ENCODE measurements at regions not wholly inside any gene's neighbourhood (a gene's known extent, or its start where the extent isn't known, plus 50 kb on each side); places are given as distances from the start of the nearest gene placed in this dataset.
"Not testable (repeated sequence)": the region's sequence is repeated elsewhere in the genome, so short reads cannot be mapped to it uniquely, and the experiment has no call there.

DNA sequence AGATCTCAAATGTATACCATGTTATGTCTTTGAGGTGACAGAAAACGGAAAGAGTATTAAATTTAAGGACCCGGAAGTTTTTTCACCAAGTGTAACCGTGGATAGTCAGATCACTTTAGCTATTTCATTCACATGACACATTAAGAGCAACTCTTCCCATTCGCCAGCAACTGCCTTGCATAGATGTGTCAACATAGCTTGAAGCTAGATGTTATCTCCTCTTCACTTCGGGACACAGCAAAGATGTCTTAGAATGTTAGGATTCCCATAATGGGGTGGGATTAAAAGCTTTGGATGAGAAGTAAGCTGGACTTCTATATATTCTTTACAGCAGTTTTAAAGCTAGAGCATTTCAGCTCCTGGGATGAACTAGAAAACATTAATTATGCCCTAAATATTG, 1135.9 kb upstream of the PCDH20 start:
- no peak for DNase-seq (ENCODE audit: low read depth, low spot score)
- H3K4me3 ChIP-seq (ENCODE audit: low read length), result no peak overlapping the region

DNA sequence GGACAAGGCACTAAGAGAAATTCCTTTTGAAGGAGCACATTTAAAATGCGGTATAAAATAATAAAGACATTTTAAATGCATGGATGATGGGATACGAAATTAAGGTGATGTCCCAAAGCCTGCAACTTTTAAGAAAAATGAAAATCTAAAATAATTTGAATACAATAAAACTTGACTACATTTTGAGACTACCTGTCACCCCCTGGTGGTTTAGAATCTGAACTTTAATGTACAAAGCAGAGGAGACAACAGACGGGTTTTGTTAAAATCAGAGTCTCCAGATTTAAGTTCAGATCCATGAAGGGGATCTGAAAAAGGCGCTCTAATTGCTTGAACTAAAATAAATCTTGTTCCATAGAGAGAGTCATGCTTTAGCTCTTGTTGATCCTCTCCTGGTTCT, 1129.3 kb upstream of the PCDH20 start:
- peak; percentile 8 for DNase-seq (ENCODE audit: low read depth, low spot score)

DNA sequence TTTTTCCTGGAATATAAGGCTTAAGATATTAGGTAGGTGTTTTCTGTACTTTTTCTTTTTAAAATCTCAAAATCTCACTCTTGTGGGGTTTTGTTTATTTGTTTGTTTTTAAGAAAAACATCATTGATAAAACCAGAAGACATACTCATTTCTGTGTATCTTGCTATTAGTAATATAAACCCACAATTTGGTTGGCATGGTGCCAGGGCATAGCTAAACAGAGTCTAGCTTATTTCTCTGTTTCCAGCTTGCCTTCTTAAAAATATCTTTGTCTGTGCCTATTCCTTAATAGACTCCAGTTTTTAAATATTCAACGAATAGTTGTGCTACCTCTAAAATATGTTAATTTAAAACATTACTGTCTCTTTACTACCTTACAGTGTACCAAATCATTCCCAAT, 1121.9 kb upstream of the PCDH20 start:
- DNase-seq (ENCODE audit: low read depth, low spot score), result no peak
- H3K4me3 ChIP-seq (ENCODE audit: low read length), result no peak overlapping the region

More for the DNA sequence above, 1129.3 kb upstream of the PCDH20 start:
- H3K4me3 ChIP-seq (ENCODE audit: low read length), result no peak overlapping the region

DNA sequence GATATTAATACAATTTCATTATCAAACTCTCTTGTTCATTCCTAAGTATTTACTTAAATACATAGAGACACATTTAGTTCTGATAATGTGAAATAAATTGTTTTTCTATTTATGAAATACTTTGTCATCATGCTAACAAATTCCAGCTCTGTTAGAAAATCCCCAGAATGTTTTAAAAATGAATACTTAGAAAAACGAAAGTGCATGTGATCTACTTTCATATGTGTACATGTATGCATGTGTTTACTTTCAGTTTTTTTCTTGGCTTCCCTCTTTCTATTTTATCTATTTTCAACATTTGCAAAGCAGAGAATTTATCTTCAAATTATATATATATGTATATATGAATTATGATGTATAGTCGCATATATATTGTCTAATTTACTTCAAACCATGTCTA, 1110.0 kb upstream of the PCDH20 start:
- no peak overlapping the region for H3K4me3 ChIP-seq (ENCODE audit: low read length)
- DNase-seq (ENCODE audit: low read depth, low spot score), result no peak

DNA sequence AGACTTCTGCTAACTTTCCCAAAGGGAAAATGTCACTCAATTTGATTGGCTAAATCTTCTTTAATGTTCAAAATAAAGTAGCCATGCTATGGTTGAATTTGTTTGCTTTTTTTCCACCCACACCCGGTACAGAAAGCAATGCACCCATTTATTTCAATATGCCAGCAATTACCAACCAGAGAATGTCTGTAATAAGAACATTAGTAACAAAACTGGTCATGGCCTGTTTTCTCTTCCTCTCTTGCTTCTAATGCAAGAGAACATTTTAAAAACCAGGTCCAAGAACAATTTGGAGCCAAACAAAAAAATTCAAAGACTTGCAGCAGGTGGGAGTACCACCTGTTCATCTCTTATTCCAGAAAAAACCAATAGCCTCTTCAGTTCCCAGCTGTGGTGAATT, 1108.8 kb upstream of the PCDH20 start:
- no peak for DNase-seq (ENCODE audit: low read depth, low spot score)
- no peak overlapping the region for H3K4me3 ChIP-seq (ENCODE audit: low read length)

DNA sequence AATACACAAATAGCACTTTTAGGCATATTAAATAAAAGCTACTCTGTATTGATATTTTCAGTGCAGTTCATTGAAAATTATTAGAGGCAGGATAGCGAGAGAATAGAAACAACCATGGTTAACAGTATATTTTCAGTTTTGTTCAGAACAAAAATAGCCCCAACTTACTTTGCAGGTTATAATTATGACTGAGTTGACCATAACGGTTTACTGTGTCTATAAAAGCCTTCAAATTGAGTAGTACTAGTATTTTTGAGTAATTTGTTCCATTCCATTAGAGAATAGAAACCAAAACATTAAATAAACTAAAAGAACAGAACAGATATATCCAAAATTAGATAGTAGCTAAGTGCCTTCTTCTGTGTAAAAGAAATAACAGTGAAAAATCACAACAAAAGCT, 1108.4 kb upstream of the PCDH20 start:
- no peak overlapping the region for H3K4me3 ChIP-seq (ENCODE audit: low read length)
- no peak for DNase-seq (ENCODE audit: low read depth, low spot score)

DNA sequence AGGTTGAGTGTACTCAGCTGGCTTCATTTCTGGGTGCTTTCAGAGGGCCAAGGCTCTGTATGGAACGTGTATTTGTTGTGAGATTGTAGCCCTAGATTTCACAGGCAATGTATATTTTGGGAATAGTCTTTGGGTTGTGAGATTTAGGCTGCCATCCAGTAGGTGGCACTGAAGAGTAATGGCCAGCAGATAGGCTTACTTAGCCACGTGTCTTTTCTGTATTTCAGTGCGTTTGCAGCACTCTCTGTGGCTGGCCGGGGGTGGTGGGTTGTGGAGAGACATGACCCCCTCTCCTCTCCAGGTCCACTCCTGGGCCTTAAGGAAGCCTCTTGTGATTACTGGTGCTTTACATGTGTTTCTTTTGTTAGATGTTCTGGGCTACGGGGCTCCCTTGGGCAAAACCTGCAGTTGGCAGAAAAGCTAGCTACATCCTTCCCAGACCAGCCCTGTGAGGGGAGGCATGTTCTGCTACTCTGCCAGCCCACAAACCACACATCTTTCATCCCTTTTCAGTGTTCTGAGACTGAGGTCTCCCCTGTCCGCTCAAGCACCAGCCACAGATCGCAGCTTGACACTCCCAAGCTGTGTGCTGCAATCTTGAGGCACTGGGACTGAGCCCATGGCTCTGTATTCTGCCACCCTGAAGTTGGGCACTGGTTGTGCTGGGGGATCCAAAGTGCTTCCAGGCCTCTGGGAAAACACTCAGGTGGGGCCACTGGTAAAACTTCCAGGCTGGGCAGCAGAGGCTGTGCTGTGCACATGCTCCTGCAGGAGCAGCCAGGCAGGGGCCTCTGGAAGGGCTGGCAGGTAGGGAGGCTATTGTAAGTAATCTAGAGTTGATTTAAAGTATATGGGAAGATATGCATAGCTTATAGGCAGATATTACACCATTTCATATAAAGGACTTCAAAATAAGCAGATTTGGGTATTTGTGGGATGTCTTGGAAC, 1096.8 kb upstream of the PCDH20 start:
- DNase-seq (ENCODE audit: low read depth, low spot score), result peak; percentile 56
- H3K4me3 ChIP-seq (ENCODE audit: low read length), result peak overlapping the region; percentile 10

DNA sequence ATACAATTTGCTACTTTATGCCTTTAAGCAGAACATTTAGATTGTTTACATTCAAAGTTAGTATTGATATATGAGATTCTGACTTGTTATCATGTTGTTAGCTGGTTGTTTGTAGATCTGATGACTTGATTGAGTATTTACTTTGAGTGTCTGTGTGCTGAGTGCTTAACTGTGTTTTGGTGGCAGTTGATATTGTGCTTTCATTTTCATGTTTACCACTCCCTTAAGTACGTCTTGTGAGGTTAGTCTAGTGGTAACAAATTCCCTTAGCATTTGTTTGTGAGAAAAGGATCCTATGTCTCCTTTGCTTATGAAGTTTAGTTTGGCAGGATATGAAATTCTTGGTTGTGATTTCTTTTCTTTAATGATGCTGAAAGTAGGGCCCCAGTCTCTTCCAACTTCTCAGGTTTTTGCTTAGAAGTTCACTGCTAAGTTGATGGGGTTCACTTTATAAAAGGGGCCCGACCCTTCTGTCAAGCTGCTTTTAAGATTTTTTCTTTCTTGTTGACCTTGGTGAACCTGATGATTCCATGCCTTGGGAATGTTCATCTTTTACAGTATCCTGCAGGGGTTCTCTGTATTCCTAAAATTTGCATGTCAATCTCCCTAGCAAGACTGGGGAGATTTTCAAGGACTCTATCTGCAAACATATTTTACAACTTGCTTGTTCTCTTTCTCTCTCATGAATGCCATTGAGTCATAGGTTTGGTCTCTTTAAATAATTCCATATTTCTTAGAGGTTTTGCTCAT, 1095.4 kb upstream of the PCDH20 start:
- DNase-seq (ENCODE audit: low read depth, low spot score), result no peak
- no peak overlapping the region for H3K4me3 ChIP-seq (ENCODE audit: low read length)

DNA sequence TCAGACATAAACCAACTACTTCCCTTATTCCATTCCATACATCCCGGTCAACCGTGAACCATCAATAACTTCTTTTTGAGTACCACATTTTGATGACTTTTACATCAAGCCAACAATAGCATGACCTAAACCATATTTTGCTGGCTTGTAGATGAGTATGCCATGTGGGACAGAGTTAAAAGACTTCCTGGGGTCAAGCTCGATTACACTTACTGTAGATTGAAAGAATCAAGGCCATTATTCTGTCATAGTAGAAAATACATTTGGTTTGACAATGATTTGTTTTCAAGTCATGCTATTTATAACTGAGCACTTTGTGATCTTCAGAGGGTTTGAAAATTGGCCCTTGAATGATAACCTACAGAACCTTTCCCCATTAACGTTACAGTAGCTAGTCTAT, 1086.9 kb upstream of the PCDH20 start:
- no peak for DNase-seq (ENCODE audit: low read depth, low spot score)
- no peak overlapping the region for H3K4me3 ChIP-seq (ENCODE audit: low read length)

DNA sequence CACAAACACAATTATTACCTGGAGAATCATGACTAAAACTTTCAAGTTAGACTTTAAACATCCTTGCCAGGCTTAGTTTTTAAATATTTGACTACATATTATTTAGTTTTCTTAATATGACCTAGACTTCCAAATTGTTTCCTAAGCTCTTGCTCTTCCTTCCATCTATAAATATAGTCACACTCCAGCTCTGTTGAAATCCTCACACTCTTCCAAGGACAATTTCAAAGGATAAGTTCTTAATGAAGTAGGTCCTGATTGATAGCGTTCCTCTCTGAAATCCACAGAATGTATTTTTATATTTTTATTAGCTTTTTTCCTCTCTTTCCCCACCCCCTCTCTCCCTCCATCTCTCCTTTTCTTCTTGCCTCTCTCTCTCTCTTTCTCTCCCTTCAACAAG, 1074.1 kb upstream of the PCDH20 start:
- no peak for DNase-seq (ENCODE audit: low read depth, low spot score)
- no peak overlapping the region for H3K4me3 ChIP-seq (ENCODE audit: low read length)

DNA sequence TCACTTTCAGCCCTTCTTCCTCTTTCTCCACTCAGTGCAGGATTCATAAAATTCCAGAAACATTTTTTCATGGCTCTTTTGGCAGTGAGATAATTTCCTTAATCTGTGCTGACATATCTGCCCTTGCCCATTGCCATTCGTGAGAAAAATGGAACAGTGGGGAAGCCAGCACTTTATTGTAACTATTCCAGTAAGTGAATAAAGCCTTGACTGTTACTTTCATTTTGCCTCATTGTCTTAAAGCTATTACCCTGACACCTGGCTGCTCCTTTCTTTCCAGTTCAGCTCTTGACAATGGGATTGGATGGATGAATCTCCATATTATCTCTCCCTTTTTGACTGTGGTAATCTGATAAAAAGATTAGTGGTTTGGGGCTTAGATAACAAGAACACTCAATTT, 1068.1 kb upstream of the PCDH20 start:
- no peak overlapping the region for H3K4me3 ChIP-seq (ENCODE audit: low read length)
- DNase-seq (ENCODE audit: low read depth, low spot score), result no peak

DNA sequence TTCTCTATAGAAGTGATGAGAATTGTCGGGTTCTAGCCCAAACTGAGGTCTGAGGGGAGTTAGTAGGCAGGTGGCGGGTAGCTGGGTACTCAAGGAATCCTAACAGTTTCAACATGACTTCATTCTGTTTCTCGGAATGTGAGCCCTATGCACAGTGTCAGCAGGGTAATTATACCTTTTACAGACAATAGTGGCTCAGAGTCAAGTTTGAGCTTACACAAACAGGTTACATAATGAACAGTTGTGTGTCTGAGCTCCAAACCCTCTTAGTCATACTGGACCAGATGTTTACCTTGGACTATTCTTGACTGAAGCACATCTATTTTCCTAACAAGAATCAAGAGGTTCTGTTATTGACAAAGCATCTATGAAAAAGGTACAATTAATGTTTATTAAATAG, 1066.7 kb upstream of the PCDH20 start:
- DNase-seq (ENCODE audit: low read depth, low spot score), result no peak

DNA sequence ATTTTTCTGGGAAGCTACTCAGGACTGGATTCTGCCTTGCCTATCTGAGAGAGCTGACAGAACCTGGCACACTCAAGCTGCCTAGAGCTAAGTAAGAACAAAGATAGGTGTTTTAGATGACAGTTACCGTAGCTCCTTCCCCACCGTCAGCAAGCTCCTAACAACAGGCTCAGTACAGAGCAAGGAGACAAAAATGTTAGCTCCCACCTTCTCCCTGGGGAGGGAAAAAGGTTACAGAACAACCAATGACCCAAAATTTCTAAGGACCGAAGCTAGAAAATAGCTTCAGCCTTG, 1058.2 kb upstream of the PCDH20 start:
- H3K4me3 ChIP-seq (ENCODE audit: low read length), result no peak overlapping the region
- no peak for DNase-seq (ENCODE audit: low read depth, low spot score)

More for the DNA sequence above, 1066.7 kb upstream of the PCDH20 start:
- H3K4me3 ChIP-seq (ENCODE audit: low read length), result no peak overlapping the region

DNA sequence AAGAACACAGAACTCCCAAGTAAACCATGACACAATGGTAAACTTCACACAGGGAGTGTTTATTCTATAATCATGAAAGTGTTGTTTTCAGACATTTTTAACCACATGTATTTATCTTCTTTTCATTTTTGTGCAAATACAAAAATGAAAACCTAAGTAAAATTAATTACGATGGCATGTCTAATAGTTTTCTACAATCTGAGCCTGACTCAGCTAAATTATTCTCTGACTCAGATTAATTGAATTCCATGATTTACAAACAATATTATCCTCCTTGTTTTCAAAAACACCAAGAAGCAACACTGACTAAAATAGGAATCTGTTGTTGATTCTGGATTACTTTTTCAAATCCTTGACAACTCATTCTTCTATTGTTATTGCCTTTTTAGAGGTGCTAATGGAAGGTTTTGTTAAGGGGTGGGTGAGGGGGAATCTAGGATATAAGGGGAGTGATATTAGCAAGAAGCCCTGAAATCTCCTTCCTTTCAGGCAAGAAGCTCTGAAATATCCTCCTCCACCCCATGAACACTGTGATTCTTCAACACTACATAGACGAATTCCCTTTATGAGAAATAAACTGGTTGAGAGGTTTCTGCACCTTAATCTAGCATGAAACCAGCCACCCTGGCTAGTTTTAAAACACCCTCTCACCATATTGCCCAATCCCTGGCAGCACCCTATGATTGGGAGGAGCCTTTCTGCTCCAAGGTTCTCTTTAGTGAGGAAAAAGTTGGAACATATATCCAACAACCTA, 1057.7 kb upstream of the PCDH20 start:
- DNase-seq (ENCODE audit: low read depth, low spot score), result no peak
- no peak overlapping the region for H3K4me3 ChIP-seq (ENCODE audit: low read length)

DNA sequence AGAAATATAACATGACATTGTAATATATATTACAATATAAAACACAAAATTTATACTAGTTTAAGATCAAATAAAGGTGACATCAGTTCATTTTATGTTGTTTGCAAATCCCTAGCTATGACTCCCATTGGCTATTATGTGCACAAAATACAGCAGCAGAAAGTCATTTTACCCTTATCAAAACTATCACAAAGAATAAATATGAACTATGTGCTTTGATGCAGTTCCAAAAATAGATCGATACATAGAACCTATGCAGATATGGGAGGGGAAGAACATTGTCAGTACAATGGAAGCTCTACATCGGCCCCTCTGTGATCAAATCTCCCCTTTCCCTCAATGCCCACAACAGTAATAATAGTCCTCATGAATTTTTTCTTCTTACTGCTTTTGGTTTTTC, 1038.1 kb upstream of the PCDH20 start:
- H3K4me3 ChIP-seq (ENCODE audit: low read length), result no peak overlapping the region
- no peak for DNase-seq (ENCODE audit: low read depth, low spot score)

DNA sequence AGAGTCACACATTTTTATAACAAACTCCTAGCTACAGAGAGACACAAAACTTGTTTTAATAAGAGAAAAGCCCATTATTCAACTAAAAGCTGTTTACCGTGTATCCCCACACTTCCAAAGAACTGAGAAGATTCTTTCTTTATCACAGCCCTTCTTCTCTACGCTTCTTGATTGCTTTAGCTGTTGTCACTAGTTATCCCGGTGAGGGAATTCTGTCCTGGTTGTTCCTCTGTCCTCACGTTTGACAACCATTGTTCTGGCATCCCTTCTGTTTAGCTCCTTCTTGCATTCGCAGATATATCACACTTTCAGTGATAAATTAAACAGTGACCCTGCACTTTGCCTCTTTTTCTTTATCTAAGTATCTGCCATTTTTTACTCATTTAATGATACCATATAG, 1035.1 kb upstream of the PCDH20 start:
- no peak for DNase-seq (ENCODE audit: low read depth, low spot score)

DNA sequence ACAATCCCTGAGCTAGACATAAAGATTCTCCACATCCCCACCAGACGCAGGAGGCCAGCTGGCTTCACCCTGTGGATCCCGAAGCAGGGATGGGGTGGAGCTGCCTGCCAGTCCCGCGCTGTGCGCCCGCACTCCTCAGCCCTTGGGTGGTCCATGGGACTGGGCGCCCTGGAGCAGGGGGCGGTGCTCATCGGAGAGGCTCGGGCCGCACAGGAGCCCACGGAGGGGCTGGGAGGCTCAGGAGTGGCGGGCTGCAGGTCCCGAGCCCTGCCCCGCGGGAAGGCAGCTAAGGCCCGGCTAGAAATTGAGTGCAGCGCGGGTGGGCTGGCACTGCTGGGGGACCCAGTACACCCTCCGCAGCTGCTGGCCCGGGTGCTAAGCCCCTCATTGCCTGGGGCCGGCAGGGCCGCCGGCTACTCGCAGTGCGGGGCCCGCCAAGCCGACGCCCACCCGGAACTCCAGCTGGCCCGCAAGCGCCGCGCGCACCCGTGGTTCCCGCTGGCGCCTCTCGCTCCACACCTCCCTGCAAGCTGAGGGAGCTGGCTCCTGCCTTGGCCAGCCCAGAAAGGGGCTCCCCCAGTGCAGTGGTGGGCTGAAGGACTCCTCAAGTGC, 1032.2 kb upstream of the PCDH20 start:
- DNase-seq (ENCODE audit: low read depth, low spot score), result not testable (repeated sequence)

More for the DNA sequence above, 1035.1 kb upstream of the PCDH20 start:
- H3K4me3 ChIP-seq (ENCODE audit: low read length), result no peak overlapping the region

DNA sequence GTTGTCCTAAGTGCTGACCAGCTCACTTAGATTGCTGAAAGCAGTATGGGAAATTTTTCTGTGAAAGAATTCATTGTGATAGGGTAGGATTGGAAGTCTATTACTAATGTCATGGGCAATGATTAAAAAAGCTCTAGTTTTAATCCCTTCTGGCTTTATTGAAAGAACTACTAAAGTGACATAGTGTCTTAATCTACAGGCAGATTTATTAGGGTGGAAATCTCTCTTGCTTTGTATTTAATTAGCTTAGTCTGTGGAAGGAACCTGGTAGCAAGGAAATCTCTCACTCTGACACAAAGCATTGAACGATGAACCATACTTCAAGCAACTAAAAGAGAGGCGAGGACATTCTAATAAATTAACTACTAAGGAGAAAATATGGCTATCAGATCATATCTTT, 1029.2 kb upstream of the PCDH20 start:
- no peak overlapping the region for H3K4me3 ChIP-seq (ENCODE audit: low read length)
- DNase-seq (ENCODE audit: low read depth, low spot score), result no peak

More for the DNA sequence above, 1032.2 kb upstream of the PCDH20 start:
- H3K4me3 ChIP-seq (ENCODE audit: low read length), result not testable (repeated sequence)

DNA sequence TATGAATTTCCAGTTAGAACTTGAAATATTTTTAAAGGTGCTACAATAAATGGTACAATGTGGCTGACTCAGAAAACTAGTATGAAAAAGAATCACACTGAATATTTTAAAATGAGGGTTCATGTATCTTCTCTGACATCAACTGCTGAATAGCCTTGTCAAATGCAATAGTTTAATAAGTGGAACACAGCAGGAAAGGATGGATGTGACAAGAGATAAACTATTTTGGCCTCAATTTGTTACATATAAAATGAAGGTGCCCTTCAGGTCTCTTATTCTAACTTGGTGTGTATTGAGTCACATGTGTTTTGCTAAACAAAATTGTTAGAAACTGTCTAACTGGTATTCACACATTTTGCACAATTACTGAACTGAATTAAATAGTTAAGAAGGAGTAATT, 1018.4 kb upstream of the PCDH20 start:
- no peak for DNase-seq (ENCODE audit: low read depth, low spot score)
- H3K4me3 ChIP-seq (ENCODE audit: low read length), result no peak overlapping the region

All from Jurkat, Clone E6-1 (cell line).